OCI-LY7 (cell line): ENCODE measurements at regions not wholly inside any gene's neighbourhood (a gene's known extent, or its start where the extent isn't known, plus 50 kb on each side); places are given as distances from the start of the nearest gene placed in this dataset.

Experiments used
- EZH2phosphoT487 ChIP-seq: fragments of 200-600 bp; sonication (generic); IDR thresholded peaks from 2 replicates; pipeline ENCODE4 v1.6.1; 2018; ENCODE audit warnings: low read depth, borderline replicate concordance, mild to moderate bottlenecking, mixed run types, antibody characterized with exemption, low read length, moderate library complexity, mixed read lengths
- TF ChIP-seq, protein P1 (sequence below): fragments of 200-600 bp; sonication (generic); conservative IDR thresholded peaks from 2 replicates; pipeline ENCODE4 v1.5.1; 2014; ENCODE audit warnings: mild to moderate bottlenecking, antibody characterized with exemption, low read length, moderate library complexity, mixed read lengths

- no peak for TF ChIP-seq EZH2phosphoT487
- TF ChIP-seq, protein P1, sequence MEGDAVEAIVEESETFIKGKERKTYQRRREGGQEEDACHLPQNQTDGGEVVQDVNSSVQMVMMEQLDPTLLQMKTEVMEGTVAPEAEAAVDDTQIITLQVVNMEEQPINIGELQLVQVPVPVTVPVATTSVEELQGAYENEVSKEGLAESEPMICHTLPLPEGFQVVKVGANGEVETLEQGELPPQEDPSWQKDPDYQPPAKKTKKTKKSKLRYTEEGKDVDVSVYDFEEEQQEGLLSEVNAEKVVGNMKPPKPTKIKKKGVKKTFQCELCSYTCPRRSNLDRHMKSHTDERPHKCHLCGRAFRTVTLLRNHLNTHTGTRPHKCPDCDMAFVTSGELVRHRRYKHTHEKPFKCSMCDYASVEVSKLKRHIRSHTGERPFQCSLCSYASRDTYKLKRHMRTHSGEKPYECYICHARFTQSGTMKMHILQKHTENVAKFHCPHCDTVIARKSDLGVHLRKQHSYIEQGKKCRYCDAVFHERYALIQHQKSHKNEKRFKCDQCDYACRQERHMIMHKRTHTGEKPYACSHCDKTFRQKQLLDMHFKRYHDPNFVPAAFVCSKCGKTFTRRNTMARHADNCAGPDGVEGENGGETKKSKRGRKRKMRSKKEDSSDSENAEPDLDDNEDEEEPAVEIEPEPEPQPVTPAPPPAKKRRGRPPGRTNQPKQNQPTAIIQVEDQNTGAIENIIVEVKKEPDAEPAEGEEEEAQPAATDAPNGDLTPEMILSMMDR, result no peak
Observed at GRCh38 chr6:94548201-94548600, 1029.1 kb upstream of the MANEA start.
